GM12874 (cell line): ENCODE measurements at regions not wholly inside any gene's neighbourhood (a gene's known extent, or its start where the extent isn't known, plus 50 kb on each side); places are given as distances from the start of the nearest gene placed in this dataset.

ENCODE experiments used
- TF ChIP-seq, protein P1 (sequence below): IDR thresholded peaks from 2 replicates; pipeline ENCODE4 v1.5.1; 2011; ENCODE audit warnings: low read depth, mild to moderate bottlenecking, control low read depth, low read length, moderate library complexity; ENCODE audit not compliant: insufficient read depth

GRCh38 chr12:20132818-20133217 is 235.5 kb upstream of the PDE3A start:
- TF ChIP-seq, protein P1, sequence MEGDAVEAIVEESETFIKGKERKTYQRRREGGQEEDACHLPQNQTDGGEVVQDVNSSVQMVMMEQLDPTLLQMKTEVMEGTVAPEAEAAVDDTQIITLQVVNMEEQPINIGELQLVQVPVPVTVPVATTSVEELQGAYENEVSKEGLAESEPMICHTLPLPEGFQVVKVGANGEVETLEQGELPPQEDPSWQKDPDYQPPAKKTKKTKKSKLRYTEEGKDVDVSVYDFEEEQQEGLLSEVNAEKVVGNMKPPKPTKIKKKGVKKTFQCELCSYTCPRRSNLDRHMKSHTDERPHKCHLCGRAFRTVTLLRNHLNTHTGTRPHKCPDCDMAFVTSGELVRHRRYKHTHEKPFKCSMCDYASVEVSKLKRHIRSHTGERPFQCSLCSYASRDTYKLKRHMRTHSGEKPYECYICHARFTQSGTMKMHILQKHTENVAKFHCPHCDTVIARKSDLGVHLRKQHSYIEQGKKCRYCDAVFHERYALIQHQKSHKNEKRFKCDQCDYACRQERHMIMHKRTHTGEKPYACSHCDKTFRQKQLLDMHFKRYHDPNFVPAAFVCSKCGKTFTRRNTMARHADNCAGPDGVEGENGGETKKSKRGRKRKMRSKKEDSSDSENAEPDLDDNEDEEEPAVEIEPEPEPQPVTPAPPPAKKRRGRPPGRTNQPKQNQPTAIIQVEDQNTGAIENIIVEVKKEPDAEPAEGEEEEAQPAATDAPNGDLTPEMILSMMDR = no peak

DNA sequence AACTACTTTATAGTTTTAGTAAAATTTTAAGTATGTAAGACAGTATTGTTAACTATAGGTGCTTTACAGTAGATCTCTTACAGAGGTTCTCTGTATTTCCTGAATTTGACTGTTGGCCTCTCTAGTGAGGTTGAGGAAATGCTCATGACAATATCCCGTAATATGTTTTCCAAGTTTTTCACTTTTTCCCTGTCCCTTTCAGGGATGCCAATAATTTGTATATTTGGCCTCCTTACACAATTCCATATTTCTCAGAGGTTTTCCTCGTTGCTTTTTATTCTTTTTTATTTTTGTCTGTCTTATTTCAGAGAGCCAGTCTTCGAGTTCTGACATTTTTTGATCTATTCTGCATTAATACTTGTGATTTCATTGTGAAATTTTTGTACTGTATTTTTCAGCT is 233.7 kb upstream of the PDE3A start:
- TF ChIP-seq, protein P1 = no peak

GRCh38 chr12:20140751-20141150 is 227.6 kb upstream of the PDE3A start:
- TF ChIP-seq, protein P1 = no peak

DNA sequence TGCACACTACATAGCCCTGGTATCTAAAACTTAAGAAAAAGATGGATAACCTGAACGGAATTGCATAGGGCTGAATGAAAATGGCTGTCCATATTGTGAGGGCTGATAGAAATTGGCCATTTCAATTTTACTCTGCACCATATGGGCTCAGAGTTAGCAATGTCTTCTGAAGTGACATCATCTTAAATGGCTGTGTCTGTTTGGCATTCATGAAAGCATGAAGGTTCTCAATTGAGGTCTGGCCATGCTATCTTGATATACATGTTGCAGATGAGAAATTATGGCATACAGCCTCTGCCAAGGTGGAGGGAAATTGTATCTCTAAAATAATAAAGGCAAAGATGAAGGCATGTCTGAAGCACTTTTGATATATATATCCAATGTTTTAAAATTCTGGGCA is 226.0 kb upstream of the PDE3A start:
- TF ChIP-seq, protein P1 = no peak

DNA sequence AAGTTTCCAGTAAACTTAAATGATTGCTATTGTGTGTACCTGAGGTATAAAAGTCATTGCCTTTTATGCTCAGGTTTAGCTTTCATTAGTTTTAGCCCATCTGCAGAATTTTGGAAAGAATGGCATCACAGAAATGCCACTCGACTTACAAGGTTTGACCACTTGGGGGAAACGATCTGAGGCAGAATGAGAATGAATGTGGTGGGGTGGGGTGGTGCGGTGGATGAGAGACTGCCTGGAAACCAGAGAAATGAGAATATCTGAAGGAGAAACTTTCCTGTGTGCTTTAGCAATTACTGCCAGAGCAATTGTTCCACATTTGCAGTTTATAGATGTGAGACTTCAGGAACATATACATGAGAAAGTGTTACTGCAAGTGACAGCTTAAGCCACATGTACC is 225.4 kb upstream of the PDE3A start:
- TF ChIP-seq, protein P1 = no peak

DNA sequence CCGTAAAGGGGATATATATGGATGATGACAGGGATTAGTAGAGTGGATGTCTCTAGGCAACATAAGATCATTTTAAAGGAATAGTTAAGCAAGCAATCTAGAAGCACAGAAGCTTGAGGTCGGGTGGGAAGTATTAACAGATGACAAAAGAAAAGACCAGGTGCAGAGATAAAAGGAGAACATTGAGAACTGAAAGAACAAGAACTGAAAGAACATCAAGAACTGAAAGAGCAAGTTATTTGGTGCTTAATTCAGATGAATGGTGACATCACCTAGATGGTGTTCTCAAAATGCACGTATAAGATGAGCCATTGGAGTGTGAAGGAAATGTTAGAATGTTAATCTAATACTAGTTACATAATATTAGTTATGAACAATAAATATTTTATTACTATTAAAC is 224.0 kb upstream of the PDE3A start:
- TF ChIP-seq, protein P1 = no peak

DNA sequence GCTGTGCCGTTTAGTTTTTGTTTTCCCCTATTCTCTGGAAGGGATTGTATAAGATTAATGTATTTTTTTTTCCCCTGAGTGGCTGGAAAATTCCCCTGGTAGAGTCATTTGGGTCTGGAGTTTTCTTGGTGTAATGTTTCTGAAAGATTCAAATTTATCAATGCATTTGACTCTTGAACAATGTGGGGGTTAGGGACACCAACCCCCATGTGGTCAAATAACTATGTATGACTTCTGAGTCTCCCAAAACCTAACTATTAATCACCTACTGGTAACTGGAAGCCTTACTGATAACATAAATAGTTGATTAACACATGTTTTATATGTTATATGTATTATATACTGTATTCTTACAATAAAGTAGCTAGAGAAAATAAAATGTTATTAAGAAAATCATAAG is 220.1 kb upstream of the PDE3A start:
- TF ChIP-seq, protein P1 = no peak
